GM12878 (cell line): ENCODE measurements at regions not wholly inside any gene's neighbourhood (a gene's known extent, or its start where the extent isn't known, plus 50 kb on each side); places are given as distances from the start of the nearest gene placed in this dataset.

Source experiments
- ATAC-seq: fragments of 200-7000 bp; cut with Tn5 transposase; 3 replicates; pipeline ENCODE4 v1.9.1; 2020; ENCODE audit warnings: mild to moderate bottlenecking, moderate library complexity
- BruUV-seq: library from RNA; stranded (reverse); fragments of 400-500 nt; replicated peaks from 2 replicates; lab custom pipeline; 2021; lab: Mats Ljungman, UMichigan
- CTCF ChIA-PET: fragments of 300-600 bp; sonication (Branson Sonifier 250); formaldehyde crosslinking; extraction: SDS; loops from one replicate; lab custom pipeline; 2021; ENCODE audit warnings: inconsistent platforms; lab: Yijun Ruan, JAX
- POLR2A ChIA-PET: fragments of 350-600 bp; formaldehyde crosslinking; extraction: SDS; loops from one replicate; lab custom pipeline; 2021; ENCODE audit warnings: inconsistent platforms; lab: Charles Lee
- RAD21 ChIA-PET: fragments of 300-600 bp; sonication (Branson Sonifier 250); formaldehyde crosslinking; loops from one replicate; lab custom pipeline; 2023; ENCODE audit warnings: antibody characterized with exemption; ENCODE audit not compliant: unreplicated experiment; lab: Charles Lee
- SMC1A ChIA-PET: fragments of 300-600 bp; sonication (Branson Sonifier 250); formaldehyde crosslinking; loops from one replicate; lab custom pipeline; 2023; ENCODE audit not compliant: unreplicated experiment, uncharacterized antibody; lab: Charles Lee
- DNase-seq: peaks from one replicate; pipeline ENCODE4 v3.0.0-alpha.2; 2011; ENCODE audit warnings: low read depth, low spot score
- FAIRE-seq: peaks from 3 replicates; lab custom pipeline; 2011; peaks lifted over from hg19 to GRCh38; lab: Jason Lieb, UNC
- H2AFZ ChIP-seq: 2 replicates; pipeline ENCODE4 v1.6.0; 2011; ENCODE audit warnings: low read depth, low read length, control low read depth; ENCODE audit not compliant: control insufficient read depth
- H3K27ac ChIP-seq: 2 replicates; pipeline ENCODE4 v1.5.1; 2011; ENCODE audit warnings: control low read depth; ENCODE audit not compliant: control insufficient read depth, insufficient read depth
- H3K27me3 ChIP-seq, 2 experiments: replicated peaks in 1 of 2; 2 replicates each; pipeline versions ENCODE4 v1.6.0 to v1.6.1; 2011; ENCODE audit warnings: low read length in 1 of 2; ENCODE audit not compliant: control insufficient read depth in 2 of 2, insufficient read depth in 2 of 2
- H3K36me3 ChIP-seq, 2 experiments: 2 replicates each; pipeline ENCODE4 v1.5.1; 2011; ENCODE audit warnings: low read length in 1 of 2; ENCODE audit not compliant: control insufficient read depth in 2 of 2, insufficient read depth in 2 of 2
- H3K4me1 ChIP-seq: 2 replicates; pipeline ENCODE4 v1.6.1; 2011; ENCODE audit warnings: mild to moderate bottlenecking, low read length, moderate library complexity, mixed read lengths; ENCODE audit not compliant: control insufficient read depth, insufficient read depth
- H3K4me2 ChIP-seq: 2 replicates; pipeline ENCODE4 v1.6.0; 2011; ENCODE audit warnings: control low read depth; ENCODE audit not compliant: control insufficient read depth, insufficient read depth
- H3K4me3 ChIP-seq: fragments of 200-600 bp; sonication (generic); 2 replicates; pipeline ENCODE4 v1.5.1; 2016
- H3K79me2 ChIP-seq: 2 replicates; pipeline ENCODE4 v1.6.0; 2011; ENCODE audit warnings: low read length; ENCODE audit not compliant: control insufficient read depth, insufficient read depth
- H3K9ac ChIP-seq: 2 replicates; pipeline ENCODE4 v1.8.0; 2011; ENCODE audit warnings: low read length, control low read depth, mixed read lengths; ENCODE audit not compliant: control insufficient read depth, insufficient read depth
- H3K9me3 ChIP-seq: replicated peaks from 3 replicates; pipeline ENCODE4 v1.5.1; 2011; ENCODE audit warnings: mild to moderate bottlenecking, low read length; ENCODE audit not compliant: control insufficient read depth, insufficient read depth
- H4K20me1 ChIP-seq: 2 replicates; pipeline ENCODE4 v1.6.0; 2011; ENCODE audit not compliant: control insufficient read depth, insufficient read depth
- HCFC1 ChIP-seq: fragments of 150-350 bp; IDR thresholded peaks from 2 replicates; pipeline ENCODE4 v1.6.1; 2014; ENCODE audit warnings: low read length
- IKZF2 ChIP-seq, 2 experiments: fragments of 450-650 bp; IDR thresholded peaks; 2 replicates each; pipeline ENCODE4 v1.6.1; 2017; ENCODE audit warnings: mild to moderate bottlenecking in 2 of 2, moderate library complexity in 2 of 2
- KLF5 ChIP-seq: fragments of 450-650 bp; IDR thresholded peaks from 2 replicates; pipeline ENCODE4 v1.6.1; 2014; ENCODE audit warnings: mild to moderate bottlenecking; ENCODE audit not compliant: partially characterized antibody
- LARP7 ChIP-seq: fragments of 450-650 bp; IDR thresholded peaks from 2 replicates; pipeline ENCODE4 v1.6.1; 2017; ENCODE audit warnings: mild to moderate bottlenecking
- MEF2A ChIP-seq: IDR thresholded peaks from 2 replicates; pipeline ENCODE4 v1.6.1; 2011; ENCODE audit warnings: low read depth, mild to moderate bottlenecking, low read length, moderate library complexity; ENCODE audit not compliant: insufficient read depth
- MYB ChIP-seq: fragments of 150-350 bp; IDR thresholded peaks from 2 replicates; pipeline ENCODE4 v1.6.1; 2014; ENCODE audit warnings: mild to moderate bottlenecking, low read depth, low read length, borderline replicate concordance
- NFYA ChIP-seq: IDR thresholded peaks from 2 replicates; pipeline ENCODE4 v1.6.1; 2011; ENCODE audit warnings: low read depth, mild to moderate bottlenecking, low read length, improper control_type of control experiment, borderline replicate concordance
- PML ChIP-seq: IDR thresholded peaks from 2 replicates; pipeline ENCODE4 v1.6.1; 2012; ENCODE audit warnings: low read length, inconsistent platforms
- POLR2A ChIP-seq: IDR thresholded peaks from 2 replicates; pipeline ENCODE4 v1.6.1; 2011; ENCODE audit warnings: low read depth, mild to moderate bottlenecking, low read length
- SREBF2 ChIP-seq: IDR thresholded peaks from 2 replicates; pipeline ENCODE4 v1.6.1; 2012; ENCODE audit warnings: mild to moderate bottlenecking, low read length
- ZBED1 ChIP-seq: IDR thresholded peaks from 2 replicates; pipeline ENCODE4 v1.6.1; 2016; ENCODE audit warnings: borderline replicate concordance
- WGBS: methylation state at CpG from one replicate; pipeline ENCODE4 v1.1.6; 2016; ENCODE audit warnings: low lambda C conversion rate; ENCODE audit not compliant: insufficient replicate concordance, insufficient coverage; ENCODE audit errors: missing lambda C conversion rate; 5-methylcytosine and 5-hydroxymethylcytosine counted together
- in situ Hi-C: fragments of 300-500 bp; cut with MboI; formaldehyde crosslinking; loops from 9 replicates; pipeline ENCODE4 v1.14.3; 2018; ENCODE audit warnings: mixed read lengths
- intact Hi-C: fragments of 100-400 bp; cut with micrococcal nuclease; formaldehyde crosslinking; loops from one replicate; pipeline ENCODE4 v1.14.2; 2022; ENCODE audit not compliant: unreplicated experiment
- TF ChIP-seq, protein P1 (sequence below): fragments of 450-650 bp; IDR thresholded peaks from 2 replicates; pipeline ENCODE4 v1.6.1; 2017; ENCODE audit warnings: mild to moderate bottlenecking
- TF ChIP-seq, protein P2 (sequence below): fragments of 450-650 bp; IDR thresholded peaks from 2 replicates; pipeline ENCODE4 v1.6.1; 2017; ENCODE audit warnings: mild to moderate bottlenecking, moderate library complexity
- TF ChIP-seq, protein P3 (sequence below): fragments of 450-650 bp; IDR thresholded peaks from 2 replicates; pipeline ENCODE4 v1.6.1; 2016; ENCODE audit warnings: mild to moderate bottlenecking, moderate library complexity, borderline replicate concordance

DNA sequence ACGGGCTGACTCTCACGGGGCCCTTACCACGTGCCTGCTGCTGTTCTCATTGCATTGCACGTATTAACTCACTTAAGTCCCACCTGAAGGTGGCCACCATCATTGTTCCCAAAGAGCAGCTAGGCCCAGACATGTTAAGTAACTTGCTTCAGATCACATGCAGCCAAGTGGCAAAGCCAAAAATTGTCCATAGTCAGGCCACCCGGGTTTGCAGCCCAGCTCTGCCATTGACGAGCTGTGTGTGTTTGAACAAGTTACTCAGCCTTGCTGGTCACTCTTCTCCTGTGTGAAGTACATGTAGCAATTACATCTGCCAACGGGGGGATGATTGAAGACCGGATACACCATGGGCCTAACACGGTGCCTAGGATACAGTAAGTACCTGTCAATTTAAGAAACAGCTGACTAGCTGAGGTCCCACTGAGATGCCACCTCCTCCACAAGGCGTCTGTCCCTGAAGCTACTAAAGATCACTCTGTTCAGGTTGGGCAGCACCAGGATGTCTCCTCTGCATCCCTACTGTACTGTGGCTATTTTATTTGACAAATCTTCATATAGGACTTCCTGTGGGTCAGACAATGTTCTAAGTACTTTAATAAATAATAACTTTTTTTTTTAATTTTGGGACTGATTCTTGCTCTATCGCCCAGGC lies 154.2 kb upstream of the MYCN start:
- no peak overlapping the region for H3K9ac ChIP-seq
- intact Hi-C loops: no loop called here
- H3K36me3 ChIP-seq: no peaks in the 10 kb centered on the region
- peaks cover 0 to 2% of the 10 kb centered on the region in 2 experiments; a peak in 2 of 4 replicates for H3K27me3 ChIP-seq
- POLR2A ChIA-PET: no interaction called here
- SMC1A ChIA-PET: no interaction called here
- H2AFZ ChIP-seq: no peak overlapping the region
- FAIRE-seq (no peak), ATAC-seq (no peak), DNase-seq (no peak)
- no peaks in the 10 kb centered on the region for H3K79me2 ChIP-seq
- no peaks in the 10 kb centered on the region for H3K9me3 ChIP-seq
- RAD21 ChIA-PET: no interaction called here
- CTCF ChIA-PET: no interaction called here
- BruUV-seq: no TSS peak
- in situ Hi-C loops: no loop called here
- H3K4me3 ChIP-seq: no peak overlapping the region
- H3K4me1 ChIP-seq: no peaks in the 10 kb centered on the region
- 8% methylated on average over 11 of the region's 11 CpGs for WGBS
- no peaks in the 10 kb centered on the region for H4K20me1 ChIP-seq
- no peak overlapping the region for H3K4me2 ChIP-seq
- no peak overlapping the region for H3K27ac ChIP-seq
- TF ChIP-seq POLR2A (no peak), PML (no peak), MEF2A (no peak), IKZF2 (IDR thresholded peaks at IDR 0.05) (no peak), MYB (no peak), KLF5 (no peak), NFYA (no peak), HCFC1 (no peak), LARP7 (no peak), ZBED1 (no peak), SREBF2 (no peak)
- TF ChIP-seq, protein P1, sequence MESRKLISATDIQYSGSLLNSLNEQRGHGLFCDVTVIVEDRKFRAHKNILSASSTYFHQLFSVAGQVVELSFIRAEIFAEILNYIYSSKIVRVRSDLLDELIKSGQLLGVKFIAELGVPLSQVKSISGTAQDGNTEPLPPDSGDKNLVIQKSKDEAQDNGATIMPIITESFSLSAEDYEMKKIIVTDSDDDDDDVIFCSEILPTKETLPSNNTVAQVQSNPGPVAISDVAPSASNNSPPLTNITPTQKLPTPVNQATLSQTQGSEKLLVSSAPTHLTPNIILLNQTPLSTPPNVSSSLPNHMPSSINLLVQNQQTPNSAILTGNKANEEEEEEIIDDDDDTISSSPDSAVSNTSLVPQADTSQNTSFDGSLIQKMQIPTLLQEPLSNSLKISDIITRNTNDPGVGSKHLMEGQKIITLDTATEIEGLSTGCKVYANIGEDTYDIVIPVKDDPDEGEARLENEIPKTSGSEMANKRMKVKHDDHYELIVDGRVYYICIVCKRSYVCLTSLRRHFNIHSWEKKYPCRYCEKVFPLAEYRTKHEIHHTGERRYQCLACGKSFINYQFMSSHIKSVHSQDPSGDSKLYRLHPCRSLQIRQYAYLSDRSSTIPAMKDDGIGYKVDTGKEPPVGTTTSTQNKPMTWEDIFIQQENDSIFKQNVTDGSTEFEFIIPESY: no peak
- TF ChIP-seq, protein P2, sequence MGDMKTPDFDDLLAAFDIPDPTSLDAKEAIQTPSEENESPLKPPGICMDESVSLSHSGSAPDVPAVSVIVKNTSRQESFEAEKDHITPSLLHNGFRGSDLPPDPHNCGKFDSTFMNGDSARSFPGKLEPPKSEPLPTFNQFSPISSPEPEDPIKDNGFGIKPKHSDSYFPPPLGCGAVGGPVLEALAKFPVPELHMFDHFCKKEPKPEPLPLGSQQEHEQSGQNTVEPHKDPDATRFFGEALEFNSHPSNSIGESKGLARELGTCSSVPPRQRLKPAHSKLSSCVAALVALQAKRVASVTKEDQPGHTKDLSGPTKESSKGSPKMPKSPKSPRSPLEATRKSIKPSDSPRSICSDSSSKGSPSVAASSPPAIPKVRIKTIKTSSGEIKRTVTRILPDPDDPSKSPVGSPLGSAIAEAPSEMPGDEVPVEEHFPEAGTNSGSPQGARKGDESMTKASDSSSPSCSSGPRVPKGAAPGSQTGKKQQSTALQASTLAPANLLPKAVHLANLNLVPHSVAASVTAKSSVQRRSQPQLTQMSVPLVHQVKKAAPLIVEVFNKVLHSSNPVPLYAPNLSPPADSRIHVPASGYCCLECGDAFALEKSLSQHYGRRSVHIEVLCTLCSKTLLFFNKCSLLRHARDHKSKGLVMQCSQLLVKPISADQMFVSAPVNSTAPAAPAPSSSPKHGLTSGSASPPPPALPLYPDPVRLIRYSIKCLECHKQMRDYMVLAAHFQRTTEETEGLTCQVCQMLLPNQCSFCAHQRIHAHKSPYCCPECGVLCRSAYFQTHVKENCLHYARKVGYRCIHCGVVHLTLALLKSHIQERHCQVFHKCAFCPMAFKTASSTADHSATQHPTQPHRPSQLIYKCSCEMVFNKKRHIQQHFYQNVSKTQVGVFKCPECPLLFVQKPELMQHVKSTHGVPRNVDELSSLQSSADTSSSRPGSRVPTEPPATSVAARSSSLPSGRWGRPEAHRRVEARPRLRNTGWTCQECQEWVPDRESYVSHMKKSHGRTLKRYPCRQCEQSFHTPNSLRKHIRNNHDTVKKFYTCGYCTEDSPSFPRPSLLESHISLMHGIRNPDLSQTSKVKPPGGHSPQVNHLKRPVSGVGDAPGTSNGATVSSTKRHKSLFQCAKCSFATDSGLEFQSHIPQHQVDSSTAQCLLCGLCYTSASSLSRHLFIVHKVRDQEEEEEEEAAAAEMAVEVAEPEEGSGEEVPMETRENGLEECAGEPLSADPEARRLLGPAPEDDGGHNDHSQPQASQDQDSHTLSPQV: no peak
- TF ChIP-seq, protein P3, sequence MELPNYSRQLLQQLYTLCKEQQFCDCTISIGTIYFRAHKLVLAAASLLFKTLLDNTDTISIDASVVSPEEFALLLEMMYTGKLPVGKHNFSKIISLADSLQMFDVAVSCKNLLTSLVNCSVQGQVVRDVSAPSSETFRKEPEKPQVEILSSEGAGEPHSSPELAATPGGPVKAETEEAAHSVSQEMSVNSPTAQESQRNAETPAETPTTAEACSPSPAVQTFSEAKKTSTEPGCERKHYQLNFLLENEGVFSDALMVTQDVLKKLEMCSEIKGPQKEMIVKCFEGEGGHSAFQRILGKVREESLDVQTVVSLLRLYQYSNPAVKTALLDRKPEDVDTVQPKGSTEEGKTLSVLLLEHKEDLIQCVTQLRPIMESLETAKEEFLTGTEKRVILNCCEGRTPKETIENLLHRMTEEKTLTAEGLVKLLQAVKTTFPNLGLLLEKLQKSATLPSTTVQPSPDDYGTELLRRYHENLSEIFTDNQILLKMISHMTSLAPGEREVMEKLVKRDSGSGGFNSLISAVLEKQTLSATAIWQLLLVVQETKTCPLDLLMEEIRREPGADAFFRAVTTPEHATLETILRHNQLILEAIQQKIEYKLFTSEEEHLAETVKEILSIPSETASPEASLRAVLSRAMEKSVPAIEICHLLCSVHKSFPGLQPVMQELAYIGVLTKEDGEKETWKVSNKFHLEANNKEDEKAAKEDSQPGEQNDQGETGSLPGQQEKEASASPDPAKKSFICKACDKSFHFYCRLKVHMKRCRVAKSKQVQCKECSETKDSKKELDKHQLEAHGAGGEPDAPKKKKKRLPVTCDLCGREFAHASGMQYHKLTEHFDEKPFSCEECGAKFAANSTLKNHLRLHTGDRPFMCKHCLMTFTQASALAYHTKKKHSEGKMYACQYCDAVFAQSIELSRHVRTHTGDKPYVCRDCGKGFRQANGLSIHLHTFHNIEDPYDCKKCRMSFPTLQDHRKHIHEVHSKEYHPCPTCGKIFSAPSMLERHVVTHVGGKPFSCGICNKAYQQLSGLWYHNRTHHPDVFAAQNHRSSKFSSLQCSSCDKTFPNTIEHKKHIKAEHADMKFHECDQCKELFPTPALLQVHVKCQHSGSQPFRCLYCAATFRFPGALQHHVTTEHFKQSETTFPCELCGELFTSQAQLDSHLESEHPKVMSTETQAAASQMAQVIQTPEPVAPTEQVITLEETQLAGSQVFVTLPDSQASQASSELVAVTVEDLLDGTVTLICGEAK: no peak
